Neural progenitor cell (in vitro differentiated cells): ENCODE measurements at regions not wholly inside any gene's neighbourhood (a gene's known extent, or its start where the extent isn't known, plus 50 kb on each side); places are given as distances from the start of the nearest gene placed in this dataset.

ENCODE experiments used
- EZH2phosphoT487 ChIP-seq: fragments of 200-600 bp; sonication (generic); IDR thresholded peaks from 2 replicates; pipeline ENCODE4 v1.6.1; 2017; ENCODE audit warnings: antibody characterized with exemption
- TF ChIP-seq, protein P1 (sequence below): fragments of 200-600 bp; sonication (generic); IDR thresholded peaks from 2 replicates; pipeline ENCODE4 v1.5.1; 2017; ENCODE audit warnings: antibody characterized with exemption, mild to moderate bottlenecking

DNA sequence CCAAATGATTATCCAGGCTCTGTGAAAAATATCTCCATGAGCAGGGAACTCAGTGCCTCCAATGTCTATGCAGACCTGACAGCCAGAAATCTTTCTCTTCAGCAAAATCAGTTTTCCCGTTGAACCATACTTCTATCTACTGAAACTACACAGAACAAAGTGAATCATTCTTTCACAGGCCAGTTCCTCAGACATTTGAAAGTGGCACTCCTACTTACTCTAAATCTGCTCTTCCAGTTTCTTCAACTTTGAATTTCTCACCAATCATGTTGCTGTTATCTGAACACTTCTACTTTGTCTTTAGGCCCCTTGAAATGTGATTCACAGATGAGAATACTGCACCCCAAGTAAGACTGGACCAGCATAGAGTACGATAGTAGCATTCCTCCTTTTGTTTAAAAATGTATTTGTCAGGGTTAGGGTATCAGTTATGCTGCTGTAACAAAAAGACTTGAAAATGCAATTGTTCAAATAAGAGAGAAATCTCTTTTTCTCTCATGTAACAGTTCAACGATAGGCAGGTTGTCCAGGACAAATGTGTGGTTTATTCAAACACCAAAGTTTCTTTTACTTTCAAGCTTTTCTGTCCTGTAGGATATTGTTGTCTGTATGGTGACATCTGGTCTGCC is 210.6 kb upstream of the KLF3 start:
- TF ChIP-seq, protein P1, sequence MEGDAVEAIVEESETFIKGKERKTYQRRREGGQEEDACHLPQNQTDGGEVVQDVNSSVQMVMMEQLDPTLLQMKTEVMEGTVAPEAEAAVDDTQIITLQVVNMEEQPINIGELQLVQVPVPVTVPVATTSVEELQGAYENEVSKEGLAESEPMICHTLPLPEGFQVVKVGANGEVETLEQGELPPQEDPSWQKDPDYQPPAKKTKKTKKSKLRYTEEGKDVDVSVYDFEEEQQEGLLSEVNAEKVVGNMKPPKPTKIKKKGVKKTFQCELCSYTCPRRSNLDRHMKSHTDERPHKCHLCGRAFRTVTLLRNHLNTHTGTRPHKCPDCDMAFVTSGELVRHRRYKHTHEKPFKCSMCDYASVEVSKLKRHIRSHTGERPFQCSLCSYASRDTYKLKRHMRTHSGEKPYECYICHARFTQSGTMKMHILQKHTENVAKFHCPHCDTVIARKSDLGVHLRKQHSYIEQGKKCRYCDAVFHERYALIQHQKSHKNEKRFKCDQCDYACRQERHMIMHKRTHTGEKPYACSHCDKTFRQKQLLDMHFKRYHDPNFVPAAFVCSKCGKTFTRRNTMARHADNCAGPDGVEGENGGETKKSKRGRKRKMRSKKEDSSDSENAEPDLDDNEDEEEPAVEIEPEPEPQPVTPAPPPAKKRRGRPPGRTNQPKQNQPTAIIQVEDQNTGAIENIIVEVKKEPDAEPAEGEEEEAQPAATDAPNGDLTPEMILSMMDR: no peak
- no peak for TF ChIP-seq EZH2phosphoT487
